ENCODE measurements at regions not wholly inside any gene's neighbourhood (a gene's known extent, or its start where the extent isn't known, plus 50 kb on each side); places are given as distances from the start of the nearest gene placed in this dataset.
A peak's percentile ranks its signal among the peaks of the same experiment; 100 is the strongest.

GRCh38 chr16:6864671-6865070 is 468.0 kb upstream of the RBFOX1 start:
- peaks cover 9 to 17% (median 11%) of the 10 kb centered on the region in 5 donors for H3K9me3 Mint-ChIP-seq
- H3K9me3 ChIP-seq (ENCODE audit: low read length): no peaks in the 10 kb centered on the region
- POLR2A ChIA-PET: no interaction called here
- CTCF ChIA-PET: no interaction called here
- H3K27me3 ChIP-seq (ENCODE audit: insufficient read depth, low read length, poor library complexity, severe bottlenecking): no peaks in the 10 kb centered on the region
- no peaks in the 10 kb centered on the region for H3K36me3 ChIP-seq (ENCODE audit: insufficient read depth, low read length)
- no peak overlapping the region for H3K27ac ChIP-seq (ENCODE audit: low read depth, low read length)
- no peak overlapping the region for H3K4me3 ChIP-seq (ENCODE audit: low read length)
- H3K27ac Mint-ChIP-seq: no peak overlapping the region
- peaks cover 0 to 1% (median 0%) of the 10 kb centered on the region in 3 donors for H3K36me3 Mint-ChIP-seq
- H3K4me1 ChIP-seq (ENCODE audit: insufficient read depth, low read length): no peaks in the 10 kb centered on the region
- DNase-seq: no peak
- H3K4me1 Mint-ChIP-seq: no peaks in the 10 kb centered on the region
- no peaks in the 10 kb centered on the region for H3K27me3 Mint-ChIP-seq
- no peak overlapping the region for H3K4me3 Mint-ChIP-seq

GRCh38 chr16:6864244-6864643 is 468.4 kb upstream of the RBFOX1 start:
- H3K9me3 ChIP-seq (ENCODE audit: low read length): no peaks in the 10 kb centered on the region
- H3K36me3 ChIP-seq (ENCODE audit: insufficient read depth, low read length): no peaks in the 10 kb centered on the region
- Mint-ChIP-seq H3K4me3 (no peak overlapping the region), H3K36me3 (peaks cover 0 to 1% (median 0%) of the 10 kb centered on the region in 3 donors), H3K4me1 (no peaks in the 10 kb centered on the region), H3K27ac (no peak overlapping the region), H3K27me3 (no peaks in the 10 kb centered on the region), H3K9me3 (peaks cover 9 to 21% (median 11%) of the 10 kb centered on the region in 5 donors)
- no peak for DNase-seq
- ChIA-PET CTCF (no interaction called here), POLR2A (no interaction called here)
- no peak overlapping the region for H3K4me3 ChIP-seq (ENCODE audit: low read length)
- H3K27ac ChIP-seq (ENCODE audit: low read depth, low read length): no peak overlapping the region
- H3K4me1 ChIP-seq (ENCODE audit: insufficient read depth, low read length): no peaks in the 10 kb centered on the region
- H3K27me3 ChIP-seq (ENCODE audit: insufficient read depth, low read length, poor library complexity, severe bottlenecking): no peaks in the 10 kb centered on the region

- Histone ChIP-seq H3K4me3 (ENCODE audit: low read length) (no peak overlapping the region), H3K4me1 (ENCODE audit: insufficient read depth, low read length) (no peaks in the 10 kb centered on the region), H3K36me3 (ENCODE audit: insufficient read depth, low read length) (no peaks in the 10 kb centered on the region), H3K27ac (ENCODE audit: low read depth, low read length) (no peak overlapping the region), H3K9me3 (ENCODE audit: low read length) (no peaks in the 10 kb centered on the region), H3K27me3 (ENCODE audit: insufficient read depth, low read length, poor library complexity, severe bottlenecking) (no peaks in the 10 kb centered on the region)
- H3K27me3 Mint-ChIP-seq: no peaks in the 10 kb centered on the region
- DNase-seq: no peak
- no peak overlapping the region for H3K27ac Mint-ChIP-seq
- H3K9me3 Mint-ChIP-seq: peaks cover 6 to 21% (median 8%) of the 10 kb centered on the region in 5 donors
- H3K4me1 Mint-ChIP-seq: no peaks in the 10 kb centered on the region
- peaks cover 0 to 1% (median 0%) of the 10 kb centered on the region in 3 donors for H3K36me3 Mint-ChIP-seq
- H3K4me3 Mint-ChIP-seq: no peak overlapping the region
- CTCF ChIA-PET: no interaction called here
- POLR2A ChIA-PET: no interaction called here
Measured at GRCh38 chr16:6863135-6863534, 469.5 kb upstream of the RBFOX1 start.

GRCh38 chr16:6861815-6862477 is 470.7 kb upstream of the RBFOX1 start:
- CTCF ChIA-PET: no interaction called here
- peaks cover 6 to 21% (median 7%) of the 10 kb centered on the region in 5 donors for H3K9me3 Mint-ChIP-seq

GRCh38 chr16:6861135-6861814 is 471.4 kb upstream of the RBFOX1 start:
- no peaks in the 10 kb centered on the region for H3K36me3 ChIP-seq (ENCODE audit: insufficient read depth, low read length)
- peaks cover 0 to 1% (median 0%) of the 10 kb centered on the region in 3 donors for H3K36me3 Mint-ChIP-seq
- ChIA-PET CTCF (no interaction called here), POLR2A (no interaction called here)
- DNase-seq: no peak
- peaks cover 6 to 21% (median 7%) of the 10 kb centered on the region in 5 donors for H3K9me3 Mint-ChIP-seq
- H3K4me1 Mint-ChIP-seq: no peaks in the 10 kb centered on the region
- no peaks in the 10 kb centered on the region for H3K27me3 ChIP-seq (ENCODE audit: insufficient read depth, low read length, poor library complexity, severe bottlenecking)
- no peak overlapping the region for H3K4me3 Mint-ChIP-seq
- no peaks in the 10 kb centered on the region for H3K9me3 ChIP-seq (ENCODE audit: low read length)
- H3K27me3 Mint-ChIP-seq: no peaks in the 10 kb centered on the region
- H3K4me1 ChIP-seq (ENCODE audit: insufficient read depth, low read length): no peaks in the 10 kb centered on the region
- no peak overlapping the region for H3K4me3 ChIP-seq (ENCODE audit: low read length)
- H3K27ac Mint-ChIP-seq: no peak overlapping the region
- no peak overlapping the region for H3K27ac ChIP-seq (ENCODE audit: low read depth, low read length)

More at GRCh38 chr16:6861815-6862477, 470.7 kb upstream of the RBFOX1 start:
- Mint-ChIP-seq H3K4me1 (no peaks in the 10 kb centered on the region), H3K36me3 (peaks cover 0 to 1% (median 0%) of the 10 kb centered on the region in 3 donors), H3K27me3 (no peaks in the 10 kb centered on the region), H3K27ac (no peak overlapping the region), H3K4me3 (no peak overlapping the region)
- Histone ChIP-seq H3K36me3 (ENCODE audit: insufficient read depth, low read length) (no peaks in the 10 kb centered on the region), H3K4me1 (ENCODE audit: insufficient read depth, low read length) (no peaks in the 10 kb centered on the region), H3K4me3 (ENCODE audit: low read length) (no peak overlapping the region), H3K27ac (ENCODE audit: low read depth, low read length) (no peak overlapping the region), H3K9me3 (ENCODE audit: low read length) (no peaks in the 10 kb centered on the region), H3K27me3 (ENCODE audit: insufficient read depth, low read length, poor library complexity, severe bottlenecking) (no peaks in the 10 kb centered on the region)
- POLR2A ChIA-PET: no interaction called here
- DNase-seq: no peak

- no peak overlapping the region for H3K27ac Mint-ChIP-seq
- H3K9me3 ChIP-seq (ENCODE audit: low read length): no peaks in the 10 kb centered on the region
- no peaks in the 10 kb centered on the region for H3K36me3 ChIP-seq (ENCODE audit: insufficient read depth, low read length)
- no peaks in the 10 kb centered on the region for H3K4me1 Mint-ChIP-seq
- no peak overlapping the region for H3K4me3 Mint-ChIP-seq
- no peaks in the 10 kb centered on the region for H3K27me3 ChIP-seq (ENCODE audit: insufficient read depth, low read length, poor library complexity, severe bottlenecking)
- no peaks in the 10 kb centered on the region for H3K27me3 Mint-ChIP-seq
- peaks cover 8 to 20% (median 11%) of the 10 kb centered on the region in 5 donors for H3K9me3 Mint-ChIP-seq
- DNase-seq: no peak
- ChIA-PET CTCF (no interaction called here), POLR2A (no interaction called here)
- peaks cover 0 to 1% (median 0%) of the 10 kb centered on the region in 3 donors for H3K36me3 Mint-ChIP-seq
- no peaks in the 10 kb centered on the region for H3K4me1 ChIP-seq (ENCODE audit: insufficient read depth, low read length)
- no peak overlapping the region for H3K27ac ChIP-seq (ENCODE audit: low read depth, low read length)
- no peak overlapping the region for H3K4me3 ChIP-seq (ENCODE audit: low read length)
Measured at GRCh38 chr16:6857575-6857974, 475.1 kb upstream of the RBFOX1 start.

GRCh38 chr16:6856578-6856977 is 476.1 kb upstream of the RBFOX1 start:
- ChIA-PET CTCF (no interaction called here), POLR2A (no interaction called here)
- Histone ChIP-seq H3K36me3 (ENCODE audit: insufficient read depth, low read length) (no peaks in the 10 kb centered on the region), H3K9me3 (ENCODE audit: low read length) (no peaks in the 10 kb centered on the region), H3K27ac (ENCODE audit: low read depth, low read length) (no peak overlapping the region), H3K4me3 (ENCODE audit: low read length) (no peak overlapping the region), H3K4me1 (ENCODE audit: insufficient read depth, low read length) (no peaks in the 10 kb centered on the region), H3K27me3 (ENCODE audit: insufficient read depth, low read length, poor library complexity, severe bottlenecking) (no peaks in the 10 kb centered on the region)
- H3K27me3 Mint-ChIP-seq: no peaks in the 10 kb centered on the region
- H3K4me1 Mint-ChIP-seq: no peaks in the 10 kb centered on the region
- no peak for DNase-seq
- no peak overlapping the region for H3K4me3 Mint-ChIP-seq
- no peak overlapping the region for H3K27ac Mint-ChIP-seq
- peaks cover 0 to 1% (median 0%) of the 10 kb centered on the region in 3 donors for H3K36me3 Mint-ChIP-seq
- H3K9me3 Mint-ChIP-seq: peaks cover 9 to 17% (median 15%) of the 10 kb centered on the region in 5 donors

- Mint-ChIP-seq H3K27me3 (no peaks in the 10 kb centered on the region), H3K36me3 (no peaks in the 10 kb centered on the region)
Measured at GRCh38 chr16:6853565-6853964, 479.1 kb upstream of the RBFOX1 start.

More at GRCh38 chr16:6853565-6853964, 479.1 kb upstream of the RBFOX1 start:
- Mint-ChIP-seq H3K4me1 (no peaks in the 10 kb centered on the region), H3K4me3 (no peak overlapping the region), H3K9me3 (peaks cover 9 to 20% (median 17%) of the 10 kb centered on the region in 5 donors), H3K27ac (peak overlapping the region in 1 of 8 donors; percentile 86)
- H3K27ac ChIP-seq (ENCODE audit: low read depth, low read length): no peak overlapping the region
- ChIA-PET CTCF (no interaction called here), POLR2A (no interaction called here)
- no peaks in the 10 kb centered on the region for H3K36me3 ChIP-seq (ENCODE audit: insufficient read depth, low read length)
- no peaks in the 10 kb centered on the region for H3K9me3 ChIP-seq (ENCODE audit: low read length)
- no peak for DNase-seq
- no peaks in the 10 kb centered on the region for H3K27me3 ChIP-seq (ENCODE audit: insufficient read depth, low read length, poor library complexity, severe bottlenecking)
- no peaks in the 10 kb centered on the region for H3K4me1 ChIP-seq (ENCODE audit: insufficient read depth, low read length)
- H3K4me3 ChIP-seq (ENCODE audit: low read length): no peak overlapping the region
